ENCODE measurements at regions not wholly inside any gene's neighbourhood (a gene's known extent, or its start where the extent isn't known, plus 50 kb on each side); places are given as distances from the start of the nearest gene placed in this dataset.
"Not testable (repeated sequence)": the region's sequence is repeated elsewhere in the genome, so short reads cannot be mapped to it uniquely, and the experiment has no call there.

DNA sequence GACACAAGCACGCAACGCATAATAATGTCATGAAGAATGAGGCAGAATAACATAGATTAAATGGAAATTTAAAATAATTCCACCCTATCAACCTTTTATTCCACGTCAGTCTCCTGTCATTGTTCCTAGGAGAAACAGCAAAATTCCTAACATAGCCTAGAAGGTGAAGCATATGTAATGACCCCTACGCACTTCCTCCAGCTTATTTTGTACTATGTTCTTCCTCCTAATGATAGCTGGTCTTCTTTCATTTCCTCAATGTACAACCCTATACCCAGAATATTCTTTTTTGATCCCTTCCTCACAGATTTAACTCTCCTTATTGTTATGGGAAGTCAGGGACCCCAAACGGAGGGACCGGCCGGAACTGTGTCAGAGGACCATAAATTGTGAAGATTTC is 122.0 kb upstream of the CARMIL1 start:
- DNase-seq (ENCODE audit: low read depth, low spot score): no peak

- no peak for DNase-seq (ENCODE audit: low read depth, low spot score)
These were observed 121.3 kb upstream of the CARMIL1 start for GRCh38 chr6:25157842-25158241.

- DNase-seq (ENCODE audit: low read depth, low spot score): not testable (repeated sequence)
These were observed 119.0 kb upstream of the CARMIL1 start for GRCh38 chr6:25160134-25160533.

DNA sequence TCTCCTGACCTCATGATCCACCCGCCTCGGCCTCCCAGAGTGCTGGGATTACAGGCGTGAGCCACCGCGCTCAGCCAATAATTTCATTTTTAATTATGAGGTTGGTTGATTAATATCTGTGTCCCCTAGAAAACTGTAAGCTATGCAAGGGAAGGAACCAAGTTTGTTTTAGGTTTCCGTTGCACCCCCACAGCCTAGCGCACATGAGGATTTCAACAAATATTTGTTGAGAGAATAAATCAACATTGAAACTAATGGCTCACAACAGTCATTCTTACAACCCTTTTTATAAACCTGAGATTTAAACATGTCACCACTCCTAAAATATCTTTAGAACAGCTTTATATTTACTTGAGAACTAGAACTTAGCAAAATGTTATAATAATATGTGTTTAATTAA is 114.0 kb upstream of the CARMIL1 start:
- no peak for DNase-seq (ENCODE audit: low read depth, low spot score)

GRCh38 chr6:25165800-25166199 is 113.4 kb upstream of the CARMIL1 start:
- DNase-seq (ENCODE audit: low read depth, low spot score): no peak

GRCh38 chr6:25166955-25167748 is 112.0 kb upstream of the CARMIL1 start:
- no peak for DNase-seq (ENCODE audit: low read depth, low spot score)

GRCh38 chr6:25167961-25168360 is 111.2 kb upstream of the CARMIL1 start:
- DNase-seq (ENCODE audit: low read depth, low spot score): no peak

GRCh38 chr6:25168637-25169036 is 110.5 kb upstream of the CARMIL1 start:
- DNase-seq (ENCODE audit: low read depth, low spot score): no peak

DNA sequence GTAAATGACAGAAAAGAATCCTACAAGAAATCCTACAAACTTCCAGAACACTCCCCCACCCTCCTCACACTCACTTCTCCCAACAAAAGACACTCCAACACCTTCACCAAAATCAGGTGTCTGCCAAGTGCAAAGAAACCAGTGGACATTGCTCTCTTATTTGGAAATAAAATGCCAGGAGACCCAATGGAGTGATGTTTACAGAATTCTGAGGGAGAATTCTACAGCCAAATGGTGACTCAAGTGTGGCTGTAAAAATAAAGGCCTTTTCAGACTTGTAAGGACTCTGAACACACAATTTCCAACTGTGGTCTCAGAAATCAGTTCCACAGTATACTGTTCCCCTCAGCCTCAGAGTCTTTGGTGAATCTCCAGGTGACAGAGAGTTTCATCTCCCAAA is 109.6 kb upstream of the CARMIL1 start:
- no peak for DNase-seq (ENCODE audit: low read depth, low spot score)

GRCh38 chr6:25169961-25170360 is 109.2 kb upstream of the CARMIL1 start:
- no peak for DNase-seq (ENCODE audit: low read depth, low spot score)

- no peak for DNase-seq (ENCODE audit: low read depth, low spot score)
These were observed 108.5 kb upstream of the CARMIL1 start for GRCh38 chr6:25170640-25171039.

GRCh38 chr6:25171301-25171700 is 107.9 kb upstream of the CARMIL1 start:
- DNase-seq (ENCODE audit: low read depth, low spot score): no peak

DNA sequence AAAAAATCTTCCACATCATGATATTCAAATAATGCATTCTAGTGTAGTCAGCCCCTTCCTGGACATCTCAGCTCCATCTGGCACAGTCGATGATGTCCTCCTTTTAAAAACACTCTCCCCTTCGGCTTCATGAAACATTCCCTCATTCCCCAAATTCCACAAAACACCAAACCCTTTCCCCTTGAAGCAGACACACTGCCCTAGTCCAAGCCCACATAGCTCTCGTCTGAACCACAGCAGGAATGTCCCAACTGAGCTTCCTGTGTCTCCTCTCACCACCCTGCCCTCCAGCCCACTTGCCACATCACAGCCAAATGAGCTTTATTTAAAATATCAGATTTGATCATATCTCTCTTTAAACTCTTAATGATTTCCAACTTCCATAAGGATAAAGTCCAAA is 106.4 kb upstream of the CARMIL1 start:
- DNase-seq (ENCODE audit: low read depth, low spot score): no peak

DNA sequence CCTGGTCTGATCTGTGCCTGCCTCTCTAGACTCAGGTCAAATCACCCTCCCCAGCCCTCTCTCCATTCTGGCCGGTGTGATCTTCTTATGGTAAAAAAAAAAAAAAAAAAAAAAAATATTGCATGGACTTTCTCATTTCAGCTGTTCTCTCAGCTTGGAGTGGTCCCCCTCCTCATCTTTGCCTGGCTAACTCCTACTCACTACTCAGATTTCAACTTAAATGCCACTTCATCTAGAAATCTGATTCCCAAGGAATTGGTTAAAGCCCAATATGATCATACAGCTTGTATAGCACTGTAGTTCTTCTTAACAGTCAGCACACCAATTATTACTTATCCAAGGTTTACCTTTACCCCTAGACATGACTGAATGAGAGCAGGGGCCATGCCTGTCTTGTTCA is 105.9 kb upstream of the CARMIL1 start:
- DNase-seq (ENCODE audit: low read depth, low spot score): no peak

DNA sequence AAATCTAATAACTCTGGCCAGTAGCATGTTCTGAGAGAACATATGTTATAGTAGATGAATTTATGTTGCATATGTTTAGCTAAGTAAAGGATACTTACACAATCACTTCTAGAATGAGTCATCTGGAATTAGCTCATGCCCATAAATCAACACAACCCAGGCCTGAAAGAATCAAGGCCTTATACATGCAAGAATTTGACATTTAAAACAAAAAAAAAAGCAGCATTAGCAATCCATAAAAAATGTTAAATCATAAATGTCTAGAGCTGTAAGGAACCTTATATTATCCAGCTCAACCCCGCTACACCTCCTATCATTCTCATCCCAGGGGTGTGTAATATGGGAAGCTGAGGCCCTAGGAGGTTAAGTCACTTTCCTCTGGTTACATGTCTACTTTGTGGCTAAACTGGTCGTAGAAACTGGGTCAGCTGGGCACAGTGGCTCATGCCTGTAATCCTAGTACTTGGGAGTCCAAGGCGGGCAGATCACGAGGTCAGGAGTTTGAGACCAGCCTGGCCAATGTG is 105.2 kb upstream of the CARMIL1 start:
- no peak for DNase-seq (ENCODE audit: low read depth, low spot score)

DNA sequence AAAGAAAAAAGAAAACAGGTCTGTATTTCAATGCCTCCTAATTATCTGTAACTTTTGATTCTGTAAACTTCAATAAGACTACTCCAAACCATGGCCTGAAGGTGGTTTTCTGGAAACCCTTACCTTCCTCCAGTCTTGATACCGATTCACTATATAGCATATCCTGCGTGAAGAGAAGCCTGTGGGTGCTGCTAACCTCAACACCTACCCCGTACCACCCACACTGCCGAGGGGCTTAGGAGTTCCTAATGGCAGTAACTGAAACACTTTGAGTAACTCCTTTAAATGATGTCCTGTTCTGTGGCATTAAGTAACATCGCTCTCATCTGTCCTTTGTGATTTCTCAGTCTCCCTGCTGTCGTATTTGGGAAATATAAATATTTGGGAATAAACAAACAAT is 104.5 kb upstream of the CARMIL1 start:
- DNase-seq (ENCODE audit: low read depth, low spot score): no peak

DNA sequence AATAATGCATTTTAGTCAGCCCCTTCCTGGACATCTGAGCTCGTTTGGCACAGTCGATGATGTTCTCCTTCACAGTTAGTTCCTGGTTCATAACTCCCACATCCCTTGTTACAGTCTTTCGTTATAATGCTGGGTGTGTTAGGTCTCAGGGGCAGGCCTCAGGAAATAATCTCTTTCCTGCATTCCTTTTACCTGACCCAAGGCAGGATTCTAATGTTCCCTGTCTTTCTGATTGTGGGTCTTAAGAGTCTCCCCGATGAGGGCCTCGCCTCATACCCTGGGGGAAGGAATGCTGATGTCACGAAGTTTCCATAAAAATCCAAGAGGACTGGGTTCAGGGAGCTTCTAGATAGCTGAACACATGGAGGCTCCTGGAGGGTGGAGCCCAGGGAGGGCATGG is 104.0 kb upstream of the CARMIL1 start:
- no peak for DNase-seq (ENCODE audit: low read depth, low spot score)

GRCh38 chr6:25175681-25176080 is 103.5 kb upstream of the CARMIL1 start:
- no peak for DNase-seq (ENCODE audit: low read depth, low spot score)

DNA sequence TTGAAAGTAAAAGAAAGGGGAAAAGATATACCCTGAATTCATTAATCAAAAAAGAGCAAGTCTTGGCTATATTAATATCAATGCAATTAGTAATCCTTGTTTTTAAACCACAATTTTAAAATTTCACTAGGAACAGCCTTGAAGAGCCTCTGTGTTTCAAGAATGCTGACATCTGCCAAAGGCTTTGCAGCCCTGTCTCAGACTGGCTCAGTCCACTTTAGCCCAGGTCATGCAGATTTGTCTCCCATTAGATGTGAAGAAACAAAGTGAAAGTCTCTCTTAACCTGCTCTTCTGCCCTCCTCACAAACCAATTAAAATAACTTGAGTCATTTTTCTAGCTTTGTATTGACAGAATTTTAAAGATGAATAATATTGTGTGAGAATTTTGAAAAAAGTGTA is 102.7 kb upstream of the CARMIL1 start:
- no peak for DNase-seq (ENCODE audit: low read depth, low spot score)

DNA sequence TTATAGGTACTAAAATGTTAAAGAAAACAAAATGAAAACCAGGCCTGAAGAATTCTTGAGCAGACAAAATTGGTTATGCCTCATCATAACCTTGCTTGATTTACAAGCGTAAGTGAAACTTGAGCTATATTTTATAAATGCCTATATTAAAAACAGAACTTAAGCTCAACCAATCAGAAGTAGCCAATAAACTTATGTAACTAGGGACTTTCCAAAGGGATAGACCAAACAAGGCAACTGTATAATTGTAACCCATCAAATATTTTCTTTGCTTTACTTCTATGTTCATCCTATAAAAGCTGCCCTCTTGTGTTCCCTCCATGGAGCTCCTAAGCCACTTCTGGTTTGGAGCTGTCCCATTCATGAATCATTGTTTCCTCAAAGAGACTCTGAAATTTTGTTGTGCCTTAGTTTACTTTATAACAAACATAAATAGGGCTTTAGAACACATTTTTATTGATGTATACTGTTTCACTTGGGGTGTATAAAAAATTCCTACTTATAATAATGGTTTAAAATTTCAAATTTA is 101.6 kb upstream of the CARMIL1 start:
- no peak for DNase-seq (ENCODE audit: low read depth, low spot score)

- DNase-seq (ENCODE audit: low read depth, low spot score): no peak
These were observed 100.7 kb upstream of the CARMIL1 start for GRCh38 chr6:25178336-25179035.

GRCh38 chr6:25179051-25179778 is 100.0 kb upstream of the CARMIL1 start:
- DNase-seq (ENCODE audit: low read depth, low spot score): no peak
